ENCODE measurements at regions not wholly inside any gene's neighbourhood (a gene's known extent, or its start where the extent isn't known, plus 50 kb on each side); places are given as distances from the start of the nearest gene placed in this dataset.
"Not testable (repeated sequence)": the region's sequence is repeated elsewhere in the genome, so short reads cannot be mapped to it uniquely, and the experiment has no call there.

DNA sequence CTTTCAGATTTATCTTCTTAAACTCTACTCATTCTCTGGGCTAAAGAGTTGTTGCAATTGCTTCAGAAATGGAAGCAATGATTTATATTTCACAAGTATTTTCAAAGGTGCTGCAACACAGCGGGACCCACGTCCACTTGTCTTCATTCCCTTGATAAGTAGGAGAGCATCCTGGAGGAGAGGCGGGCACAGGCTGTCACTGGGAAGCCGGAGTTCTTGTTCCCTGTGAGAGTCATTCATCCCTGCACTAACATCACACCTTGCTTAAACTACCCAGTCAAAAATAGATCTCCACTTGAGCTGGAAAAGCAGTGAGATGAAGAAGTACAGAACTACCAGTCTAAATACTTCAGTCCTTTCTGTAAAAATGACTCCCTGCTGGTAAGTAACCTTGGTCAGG, 160.5 kb upstream of the RASSF8 start:
- DNase-seq, result peak; percentile 68

DNA sequence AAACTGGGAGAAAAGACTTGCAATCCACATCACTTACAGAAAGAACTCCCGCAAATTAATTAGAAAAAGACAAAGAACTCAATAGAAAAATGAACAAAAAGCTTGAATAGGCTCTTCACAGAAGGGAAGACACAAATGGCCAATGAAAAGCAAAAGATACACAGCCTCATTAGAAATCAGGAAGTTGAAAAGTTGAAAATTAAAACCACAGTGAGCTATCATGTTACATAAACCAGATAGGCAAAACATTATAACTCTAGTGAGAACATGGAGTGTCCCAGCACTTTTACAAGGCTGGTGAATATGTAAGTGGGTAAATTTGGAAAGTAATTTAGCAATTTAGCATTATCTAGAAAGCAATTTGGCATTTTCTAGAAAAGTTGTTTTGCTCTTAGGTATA, 158.4 kb upstream of the RASSF8 start:
- peak; percentile 77 for DNase-seq

DNA sequence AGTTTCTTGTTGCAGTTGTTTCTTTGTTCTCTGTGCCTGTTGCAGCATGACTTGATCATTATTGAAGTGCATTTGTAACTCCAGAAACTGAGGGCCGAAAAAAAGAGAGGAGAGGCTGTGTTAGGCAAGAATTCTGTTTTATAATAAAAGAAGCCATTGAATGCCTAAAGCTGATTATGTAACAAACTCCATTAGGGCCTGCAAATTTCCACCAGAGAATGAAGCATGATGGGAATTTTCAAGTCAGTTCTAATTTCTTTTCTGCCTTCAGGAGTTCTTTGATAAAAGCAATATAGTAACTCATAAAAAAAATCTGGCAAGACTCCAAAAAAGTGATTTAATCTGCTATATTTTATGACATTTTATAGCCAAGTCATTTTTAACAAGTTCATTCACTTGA, 156.7 kb upstream of the RASSF8 start:
- peak; percentile 64 for DNase-seq

DNA sequence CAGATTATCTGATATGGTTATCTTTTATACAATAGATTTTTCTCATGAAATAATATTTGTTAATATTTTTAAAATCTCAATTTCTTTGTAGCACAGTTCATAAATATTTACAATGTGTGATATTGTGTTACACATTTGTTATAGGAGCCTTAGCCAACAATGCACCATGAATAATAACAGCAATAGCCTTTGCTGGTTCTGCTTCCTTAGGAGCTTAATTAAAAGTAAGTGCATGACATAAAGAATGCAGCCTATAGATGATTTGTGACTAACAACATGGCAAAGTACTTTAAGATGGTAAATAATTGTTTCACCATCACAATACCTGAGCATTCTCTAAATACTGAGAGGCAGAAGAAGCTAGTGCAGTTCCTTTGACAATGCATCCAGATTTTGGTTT, 156.3 kb upstream of the RASSF8 start:
- DNase-seq, result no peak

DNA sequence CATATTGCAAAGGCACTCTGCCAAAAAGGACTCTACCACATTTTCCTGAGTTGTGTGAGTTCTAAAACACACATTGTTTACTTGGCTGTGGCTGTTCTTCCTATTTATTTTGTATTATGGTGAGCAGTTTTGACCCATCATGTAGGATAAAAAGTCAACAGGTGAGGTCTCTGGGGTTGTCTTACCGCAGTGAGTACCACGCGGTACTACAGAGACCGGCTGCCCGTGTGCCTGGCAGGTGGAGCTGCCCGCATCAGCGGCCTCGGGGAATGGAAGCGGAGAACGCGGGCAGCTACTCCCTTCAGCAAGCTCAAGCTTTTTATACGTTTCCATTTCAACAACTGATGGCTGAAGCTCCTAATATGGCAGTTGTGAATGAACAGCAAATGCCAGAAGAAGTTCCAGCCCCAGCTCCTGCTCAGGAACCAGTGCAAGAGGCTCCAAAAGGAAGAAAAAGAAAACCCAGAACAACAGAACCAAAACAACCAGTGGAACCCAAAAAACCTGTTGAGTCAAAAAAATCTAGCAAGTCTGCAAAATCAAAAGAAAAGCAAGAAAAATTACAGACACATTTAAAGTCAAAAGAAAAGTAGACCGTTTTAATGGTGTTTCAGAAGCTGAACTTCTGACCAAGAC, 155.3 kb upstream of the RASSF8 start:
- DNase-seq, result peak; percentile 78

DNA sequence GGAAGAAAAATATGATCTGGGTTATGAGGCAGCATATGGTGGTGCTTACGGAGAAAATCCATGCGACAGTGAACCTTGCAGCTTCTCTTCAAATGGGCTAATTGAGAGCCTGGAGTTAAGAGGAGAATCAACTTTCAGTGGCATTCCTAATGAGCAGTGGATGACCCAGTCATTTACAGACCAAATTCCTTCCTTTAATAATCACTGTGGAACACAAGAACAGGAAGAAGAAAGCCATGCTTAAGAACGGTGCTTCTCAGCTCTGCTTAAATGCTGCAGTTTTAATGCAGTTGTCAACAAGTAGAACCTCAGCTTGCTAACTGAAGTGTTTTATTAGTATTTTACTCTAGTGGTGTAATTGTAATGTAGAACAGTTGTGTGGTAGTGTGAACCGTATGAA, 154.2 kb upstream of the RASSF8 start:
- not testable (repeated sequence) for DNase-seq

DNA sequence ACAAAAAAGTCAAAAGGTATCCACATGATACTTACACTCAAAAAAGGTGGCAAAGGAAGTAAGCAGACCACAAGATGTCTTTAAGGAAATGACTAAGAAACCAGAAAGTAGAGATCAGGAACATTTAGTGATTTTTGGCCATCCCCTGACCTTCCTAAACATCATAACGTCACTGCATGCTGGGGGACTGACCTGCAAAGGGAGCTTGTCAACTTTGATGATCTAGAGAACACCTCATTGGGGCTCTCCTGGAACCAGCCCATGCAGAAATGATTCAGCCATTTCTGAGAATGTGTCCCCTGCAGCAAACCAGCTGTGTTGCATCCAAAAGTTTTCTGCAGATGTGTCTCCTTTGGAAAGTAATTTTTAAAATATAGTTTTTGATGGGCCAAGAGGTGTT, 152.2 kb upstream of the RASSF8 start:
- no peak for DNase-seq

DNA sequence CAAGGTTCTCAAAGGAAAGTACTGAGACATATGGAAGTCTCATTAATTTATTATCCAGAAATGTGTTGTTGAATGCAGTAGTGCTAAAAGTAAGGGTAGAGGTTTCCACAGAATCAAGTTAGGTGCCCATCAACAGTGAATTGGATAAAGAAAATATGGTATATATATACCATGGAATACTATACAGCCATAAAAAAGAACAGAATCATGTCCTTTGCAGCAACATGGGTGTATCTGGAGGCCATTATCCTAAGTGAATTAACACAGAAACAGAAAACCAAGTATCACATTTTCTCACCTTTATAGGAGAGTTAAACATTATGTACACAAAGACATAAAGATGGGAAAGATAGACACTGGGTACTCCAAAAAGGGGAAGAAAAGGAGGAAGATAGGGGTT, 149.9 kb upstream of the RASSF8 start:
- DNase-seq, result no peak

DNA sequence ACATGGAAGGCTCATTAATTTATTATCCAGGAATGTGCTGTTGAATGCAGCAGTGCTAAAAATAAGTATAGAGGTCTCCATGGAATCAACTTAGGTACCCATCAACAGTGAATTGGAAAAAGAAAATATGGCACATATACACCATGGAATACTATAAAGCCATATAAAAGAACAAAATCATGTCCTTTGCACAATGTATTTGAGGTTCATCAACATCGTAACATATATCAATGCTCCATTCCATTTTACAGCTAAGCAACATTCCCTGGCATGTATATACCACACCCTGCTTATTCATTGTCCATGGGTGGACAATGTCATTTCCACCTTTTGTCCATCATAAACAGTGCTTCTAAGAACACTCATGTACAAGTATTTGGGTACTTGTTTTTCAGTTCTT, 147.8 kb upstream of the RASSF8 start:
- no peak for DNase-seq

DNA sequence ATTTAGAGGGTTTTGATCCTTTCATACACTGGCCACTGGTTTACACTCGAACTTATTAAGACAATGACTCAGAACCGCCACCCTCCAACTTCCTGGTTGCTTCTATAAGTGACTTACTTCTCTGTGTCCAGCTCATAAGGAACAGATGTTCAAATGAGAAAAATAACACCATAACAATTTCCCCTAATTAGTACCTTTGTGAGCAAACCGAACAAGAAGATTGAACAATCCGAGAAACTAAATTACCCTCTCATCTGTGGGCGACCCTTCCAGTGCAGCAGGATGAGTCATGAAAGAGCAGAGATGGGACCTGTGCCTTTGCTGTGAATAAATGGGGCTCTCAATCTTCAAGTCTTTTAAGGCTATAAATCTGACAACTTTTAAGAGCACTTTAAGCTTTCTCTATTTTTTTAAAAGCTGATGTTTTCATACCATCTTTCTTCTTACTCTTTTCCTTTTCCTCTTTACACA, 146.8 kb upstream of the RASSF8 start:
- peak; percentile 97 for DNase-seq

DNA sequence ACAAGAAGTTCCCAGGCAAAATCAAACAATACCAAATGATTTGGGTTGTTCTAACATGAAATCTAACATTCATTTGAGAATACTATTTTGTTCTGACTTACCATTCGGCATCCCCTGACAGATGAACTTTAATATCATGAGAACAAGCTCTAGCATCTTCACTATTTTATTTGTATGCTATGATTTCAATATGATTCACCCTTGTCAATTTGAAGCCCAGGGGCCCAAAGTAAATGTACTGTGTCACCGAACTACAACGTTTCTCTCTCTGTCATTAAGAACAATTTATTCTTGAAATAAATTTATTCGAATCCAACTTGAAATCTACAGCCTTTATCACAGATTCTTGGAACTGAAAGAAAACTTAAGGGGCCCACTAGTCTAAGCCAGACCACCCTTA, 146.2 kb upstream of the RASSF8 start:
- DNase-seq, result no peak

DNA sequence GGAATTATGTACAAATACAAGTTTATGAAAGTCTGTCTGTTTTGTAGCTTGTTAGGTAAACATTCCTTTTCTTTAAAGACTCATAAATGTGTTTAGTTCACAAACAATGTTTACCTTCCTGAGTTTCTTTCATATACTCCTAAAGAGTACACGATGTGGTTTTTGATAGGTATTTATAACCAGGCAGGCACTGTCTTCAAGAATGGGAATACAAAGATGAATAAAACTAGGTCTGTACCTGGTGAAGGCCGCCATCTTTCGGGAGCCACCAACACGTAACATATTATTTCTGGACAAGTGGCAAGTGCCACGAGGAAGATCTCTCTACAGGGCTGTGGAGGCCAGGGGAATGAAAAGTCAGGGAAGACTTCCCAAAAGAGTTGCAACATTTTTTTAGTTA, 144.6 kb upstream of the RASSF8 start:
- peak; percentile 71 for DNase-seq

DNA sequence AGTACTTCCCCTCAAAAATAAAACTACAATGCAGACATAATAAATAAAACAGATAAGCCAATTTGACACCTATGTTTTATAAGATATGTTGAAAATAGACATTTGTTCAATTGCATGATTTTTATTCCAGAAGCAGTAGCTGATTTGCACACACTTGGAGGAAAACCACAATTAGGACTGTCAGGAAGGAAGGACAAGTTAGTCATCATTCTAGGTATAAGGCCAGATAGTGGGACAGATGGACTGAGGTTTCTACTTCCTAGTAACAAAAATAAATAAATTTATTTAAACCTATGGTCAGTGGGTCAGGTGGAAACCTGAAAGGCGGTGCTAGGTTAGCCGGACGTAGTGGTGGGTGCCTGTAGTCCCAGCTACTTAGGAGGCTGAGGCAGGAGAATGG, 141.8 kb upstream of the RASSF8 start:
- DNase-seq, result no peak

DNA sequence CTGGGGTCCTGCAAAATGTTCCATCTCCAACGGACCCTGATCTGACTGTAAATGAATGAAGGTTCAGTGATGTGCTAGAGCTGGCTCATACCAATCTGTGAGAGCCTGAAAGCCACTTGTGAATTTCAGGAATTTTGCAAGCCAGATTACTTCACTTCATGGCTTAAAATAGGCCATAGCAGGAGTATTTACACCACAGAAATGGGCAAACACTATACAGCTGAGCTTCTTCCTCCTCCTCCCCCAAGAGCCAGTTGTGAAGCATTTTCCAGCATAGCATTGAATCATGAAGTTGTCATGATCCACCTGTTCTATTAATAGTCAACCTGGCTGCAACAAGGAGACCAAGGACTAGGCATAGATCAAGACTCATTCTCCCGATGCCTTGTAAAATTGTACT, 141.3 kb upstream of the RASSF8 start:
- peak; percentile 71 for DNase-seq

DNA sequence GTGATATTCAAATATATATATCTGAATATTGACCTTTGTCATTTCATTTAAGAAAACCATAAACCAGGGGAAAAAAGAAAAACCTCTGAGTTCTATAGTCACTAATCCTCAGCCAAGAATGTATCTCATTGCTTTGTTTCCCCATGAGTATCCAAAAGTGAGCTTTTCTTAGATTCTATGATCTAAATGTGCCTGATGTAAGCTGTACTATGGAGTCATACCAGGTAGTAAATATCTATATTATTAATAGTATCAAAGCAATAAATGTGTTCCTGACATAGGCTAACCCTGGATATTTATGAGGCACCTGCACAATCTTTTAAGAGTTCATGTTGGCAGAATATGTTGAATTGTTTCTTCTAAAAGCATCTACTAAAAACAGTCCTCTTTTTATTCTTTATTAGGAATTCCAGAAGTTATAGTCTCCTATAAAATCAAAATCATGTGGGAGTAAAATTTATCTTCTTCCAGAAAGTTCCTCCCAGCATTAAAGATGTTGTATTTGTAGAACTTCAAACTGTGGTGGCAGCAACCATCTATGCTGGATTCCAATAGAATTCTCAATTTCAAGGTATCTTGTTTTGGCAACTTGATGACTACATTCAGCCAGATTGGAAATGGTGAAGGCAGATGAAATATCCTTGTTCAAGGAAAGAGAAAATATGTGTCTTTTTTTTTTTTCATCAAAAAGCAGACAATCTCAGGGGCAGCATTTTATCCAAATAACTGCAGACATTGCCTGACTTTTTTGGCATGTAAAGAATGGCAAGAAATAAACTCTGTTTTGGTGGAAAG, 139.7 kb upstream of the RASSF8 start:
- no peak for DNase-seq

DNA sequence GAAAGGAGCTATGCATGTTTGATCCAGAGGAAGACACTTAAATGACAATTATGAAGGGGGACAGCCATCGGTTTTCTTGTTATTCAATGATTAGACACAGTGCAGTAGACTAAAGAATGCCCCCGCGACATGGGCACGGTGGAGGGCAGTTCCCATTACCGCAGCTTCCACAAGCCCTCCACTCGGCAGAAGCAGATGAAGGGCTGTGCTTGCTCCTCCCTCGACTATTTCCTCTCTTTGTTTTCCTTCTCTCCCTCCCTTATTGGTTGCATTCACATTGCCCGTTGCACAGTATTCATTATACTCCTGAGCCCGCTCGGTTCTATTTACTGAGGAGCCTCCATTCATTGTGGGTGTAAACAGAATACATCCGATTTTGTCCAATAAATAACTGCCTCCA, 138.8 kb upstream of the RASSF8 start:
- DNase-seq, result no peak

DNA sequence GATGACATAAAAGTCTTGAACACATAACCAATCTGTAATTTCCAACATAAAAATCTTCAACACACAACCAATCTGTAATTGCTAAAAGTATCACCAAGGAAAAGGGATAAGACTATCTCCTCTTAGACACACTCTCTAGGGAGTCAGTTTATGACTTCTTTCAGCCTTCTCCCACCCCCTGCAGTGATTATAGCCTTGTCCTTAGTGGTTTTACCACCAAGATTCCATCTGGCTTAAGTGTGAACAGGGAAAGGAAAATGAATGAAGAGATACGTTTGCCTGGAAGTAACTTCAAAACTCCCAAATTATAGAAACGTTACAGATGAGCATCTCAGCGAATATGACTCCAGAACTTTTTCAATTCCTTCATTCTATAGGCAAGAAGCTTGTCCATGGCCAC, 136.2 kb upstream of the RASSF8 start:
- no peak for DNase-seq

DNA sequence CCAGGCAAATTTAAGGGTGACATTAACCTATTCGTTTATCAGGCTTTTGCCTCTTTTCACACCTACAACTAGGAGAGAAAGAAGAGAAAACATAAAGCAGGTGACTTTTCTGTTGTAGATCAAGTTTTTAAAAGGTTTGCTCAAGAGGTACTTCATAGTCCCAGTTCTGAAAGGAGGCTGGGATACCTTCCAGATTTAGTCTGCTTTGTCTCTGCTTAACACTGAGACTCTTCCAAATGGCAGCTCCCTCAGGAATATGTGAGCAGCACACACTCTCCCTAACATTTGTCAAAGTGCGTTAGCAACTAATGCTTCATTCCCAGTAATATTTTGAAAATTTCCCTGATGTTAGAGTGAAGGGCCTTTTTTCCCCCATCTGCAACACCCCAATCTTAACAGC, 133.7 kb upstream of the RASSF8 start:
- DNase-seq, result no peak

DNA sequence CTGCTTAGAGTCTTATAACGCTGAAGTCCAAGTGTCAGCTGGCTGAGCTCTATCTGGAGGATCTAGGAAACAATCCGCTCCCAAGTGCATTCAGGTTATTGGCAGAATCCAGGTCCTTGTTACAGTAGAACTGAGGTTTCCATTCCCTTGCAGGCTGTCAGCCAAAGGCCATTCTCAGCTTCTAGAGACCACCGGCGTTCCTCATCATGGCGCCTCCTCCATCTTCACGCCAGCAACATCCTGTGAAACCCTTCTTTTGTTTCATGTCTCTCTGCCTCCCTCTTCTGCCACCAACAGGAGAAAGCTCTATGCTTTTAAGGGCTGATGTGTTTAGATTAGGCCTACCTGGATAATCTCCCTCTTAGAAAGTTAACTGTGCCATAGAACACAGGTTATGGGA, 133.0 kb upstream of the RASSF8 start:
- peak; percentile 68 for DNase-seq

DNA sequence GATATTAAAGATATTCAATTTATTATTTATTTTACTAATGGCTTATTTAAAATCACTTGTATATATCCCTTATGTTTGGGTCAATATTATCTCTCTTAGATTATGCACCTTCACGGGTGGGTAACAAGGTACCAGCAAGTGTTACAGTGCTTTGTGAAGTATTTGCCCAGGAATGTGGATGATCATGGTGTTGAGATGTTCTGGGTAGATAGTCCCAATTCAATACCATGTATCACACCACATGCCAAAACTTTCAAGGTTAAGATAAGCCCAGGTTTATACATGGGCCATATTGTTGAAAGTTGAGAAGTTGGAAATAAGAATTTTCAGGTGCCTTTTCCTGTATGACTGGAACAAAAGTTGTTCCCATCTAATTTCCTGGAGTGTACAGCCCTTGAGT, 131.3 kb upstream of the RASSF8 start:
- DNase-seq, result no peak

DNA sequence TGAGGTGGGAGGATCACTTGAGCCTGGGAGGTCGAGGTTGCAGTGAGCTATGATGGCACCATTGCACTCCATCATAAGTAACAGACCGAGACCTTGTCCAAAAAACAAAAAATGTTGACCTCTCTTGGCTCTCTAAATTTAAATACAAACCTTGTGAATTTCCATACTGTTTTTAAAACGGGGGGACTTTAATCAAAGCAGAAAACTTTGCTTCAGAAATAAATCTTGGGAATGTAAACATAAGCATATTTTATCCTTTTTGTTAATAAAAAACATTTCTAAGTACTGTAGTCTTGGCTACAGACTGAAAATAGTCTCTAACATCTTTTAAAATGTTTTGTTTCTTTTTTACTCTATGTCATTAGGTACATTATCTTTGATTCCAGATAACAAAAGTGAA, 130.7 kb upstream of the RASSF8 start:
- no peak for DNase-seq

DNA sequence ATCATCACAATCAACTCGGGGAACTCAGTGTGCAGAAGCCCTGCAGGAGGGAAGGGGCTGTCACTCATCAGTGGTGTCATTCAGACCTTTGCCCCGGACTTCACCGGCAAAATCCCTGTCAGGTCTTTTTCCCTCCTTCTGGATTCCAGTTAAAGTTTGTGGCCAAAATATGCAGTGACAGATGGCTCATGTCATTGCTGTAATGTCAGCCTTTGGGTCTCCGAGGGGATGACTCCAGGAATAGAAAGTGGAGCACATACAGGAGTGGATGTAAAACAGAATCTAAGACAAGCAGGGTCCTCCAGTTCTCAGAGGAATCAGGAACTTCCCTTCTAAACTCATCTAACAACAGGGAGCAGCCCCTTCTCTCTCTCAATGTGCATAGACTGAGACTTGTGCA, 130.3 kb upstream of the RASSF8 start:
- DNase-seq, result no peak

DNA sequence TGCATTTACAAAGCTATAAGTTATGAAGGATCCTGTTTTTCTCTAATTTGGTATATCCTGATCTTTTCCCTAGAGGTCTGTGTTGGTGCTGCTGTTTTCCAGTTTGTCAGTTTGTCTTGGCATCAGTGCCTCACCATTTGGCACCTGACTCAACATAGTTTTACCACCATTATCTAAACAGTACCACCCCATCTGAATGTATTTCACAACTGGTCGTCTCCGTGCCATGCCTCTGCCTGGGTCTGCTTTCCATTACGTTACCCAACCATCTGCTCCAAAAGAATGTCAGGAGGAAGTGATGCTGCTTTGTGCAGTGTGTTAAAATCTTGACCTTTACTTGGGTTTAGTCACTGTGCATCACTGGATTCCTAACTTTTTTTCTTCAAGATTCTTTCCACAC, 129.3 kb upstream of the RASSF8 start:
- DNase-seq, result no peak

DNA sequence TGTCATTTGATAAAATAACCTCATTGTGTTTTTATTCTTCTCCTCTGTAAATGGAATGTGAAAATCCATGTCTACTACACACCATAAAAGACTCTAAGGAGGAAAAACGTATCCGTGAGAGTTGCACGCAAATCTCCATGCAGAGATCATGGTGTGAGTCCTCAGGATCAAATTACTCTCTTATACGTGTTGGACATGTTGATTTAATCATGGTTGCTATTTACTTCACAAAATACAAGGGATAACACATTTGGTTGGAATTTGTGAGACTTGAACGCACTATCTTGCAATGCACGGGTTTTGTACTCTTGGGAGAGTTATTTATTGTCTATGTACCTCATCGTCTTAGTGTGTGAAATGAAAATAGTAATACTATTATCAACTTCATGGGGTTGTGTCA, 128.0 kb upstream of the RASSF8 start:
- peak; percentile 78 for DNase-seq

DNA sequence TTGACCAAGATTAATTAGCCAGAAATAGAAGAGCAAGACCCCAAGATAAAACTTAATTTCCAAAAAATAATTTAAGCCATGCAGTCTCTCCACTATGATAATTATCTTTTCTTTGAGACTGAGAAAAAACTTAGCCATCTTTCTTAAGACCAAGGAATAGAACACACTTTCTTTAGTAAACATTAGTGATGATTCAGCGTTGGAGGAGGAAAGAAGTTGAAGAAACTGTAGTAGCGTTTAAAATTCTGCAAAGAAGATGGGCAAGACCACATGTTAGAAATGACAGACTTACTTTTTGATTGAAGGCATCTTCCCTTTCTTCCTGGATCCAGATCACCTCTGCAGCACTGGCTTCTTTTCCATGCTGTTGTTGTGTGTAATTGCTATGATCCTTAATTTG, 124.8 kb upstream of the RASSF8 start:
- no peak for DNase-seq

Measured in DMS53 (cell line).